Spleen (tissue), 11 donors: ENCODE measurements at regions not wholly inside any gene's neighbourhood (a gene's known extent, or its start where the extent isn't known, plus 50 kb on each side); places are given as distances from the start of the nearest gene placed in this dataset.

Experiments
- DNase-seq: peaks from one replicate; pipeline ENCODE4 v3.0.0-alpha.2; 2020
- H3K27ac ChIP-seq, 8 donors: fragments of 200-600 bp; sonication (generic) in 7 of 8; 1 replicate in 4 of 8; 2 replicates in 4 of 8; pipeline versions ENCODE4 v1.5.0 to v1.8.0; 2016 to 2021; ENCODE audit warnings: inconsistent platforms in 4 of 8, mild to moderate bottlenecking in 4 of 8, moderate library complexity in 1 of 8
- H3K27me3 ChIP-seq, 7 donors: fragments of 200-600 bp; sonication (generic) in 6 of 7; replicated peaks in 1 of 7; 1 replicate in 4 of 7; 2 replicates in 3 of 7; pipeline versions ENCODE4 v1.5.0 to v1.8.0; 2016 to 2021; ENCODE audit warnings: inconsistent platforms in 3 of 7, mild to moderate bottlenecking in 1 of 7
- H3K36me3 ChIP-seq, 6 donors: fragments of 200-600 bp; sonication (generic) in 5 of 6; 1 replicate in 4 of 6; 2 replicates in 2 of 6; pipeline versions ENCODE4 v1.5.0 to v1.8.0; 2016 to 2021; ENCODE audit warnings: inconsistent platforms in 2 of 6
- H3K4me1 ChIP-seq, 6 donors: fragments of 200-600 bp; sonication (generic) in 5 of 6; 1 replicate in 3 of 6; 2 replicates in 3 of 6; pipeline versions ENCODE4 v1.5.0 to v1.8.0; 2016 to 2021; ENCODE audit warnings: inconsistent platforms in 3 of 6
- H3K4me3 ChIP-seq, 8 donors: fragments of 200-600 bp; sonication (generic) in 7 of 8; 1 replicate in 4 of 8; 2 replicates in 4 of 8; pipeline versions ENCODE4 v1.5.0 to v1.8.0; 2016 to 2021; ENCODE audit warnings: inconsistent platforms in 4 of 8, mild to moderate bottlenecking in 4 of 8, moderate library complexity in 2 of 8
- H3K9me3 ChIP-seq, 8 donors: fragments of 200-600 bp; sonication (generic) in 7 of 8; 1 replicate in 4 of 8; 2 replicates in 4 of 8; pipeline versions ENCODE4 v1.5.0 to v1.8.0; 2016 to 2021; ENCODE audit warnings: inconsistent platforms in 4 of 8
- CTCF ChIP-seq, 11 experiments: fragments of 200-600 bp in 7 of 11; fragments of 450-650 bp in 4 of 11; sonication (generic) in 4 of 11; IDR thresholded peaks in 8 of 11; conservative IDR thresholded peaks in 3 of 11; 1 replicate in 7 of 11; 2 replicates in 4 of 11; pipeline versions ENCODE4 v1.4.0 to v1.8.0; 2016 to 2021; ENCODE audit warnings: antibody characterized with exemption in 11 of 11, inconsistent platforms in 4 of 11, mild to moderate bottlenecking in 1 of 11
- POLR2A ChIP-seq, 3 donors: fragments of 450-650 bp; IDR thresholded peaks; one replicate each; pipeline ENCODE4 v1.5.1; 2017; ENCODE audit warnings: antibody characterized with exemption in 3 of 3, mild to moderate bottlenecking in 1 of 3
- POLR2AphosphoS5 ChIP-seq, 3 donors: sonication (generic); formaldehyde crosslinking; IDR thresholded peaks; one replicate each; pipeline ENCODE4 v1.5.1; 2017; ENCODE audit warnings: antibody characterized with exemption in 3 of 3
- whole genome bisulfite sequencing, 5 donors: extraction: QIAGEN DNeasy Blood & Tissue Kit in 3 of 5; methylation state at CpG; one replicate each; pipeline versions ENCODE4 v1.1.5 to v1.1.7; 2013 to 2018; 5-methylcytosine and 5-hydroxymethylcytosine counted together
- intact Hi-C: fragments of 100-400 bp; cut with DNase I; formaldehyde crosslinking; loops from one replicate; pipeline ENCODE4 v1.15.0; 2023; ENCODE audit warnings: low total_unique reads
- donor health status: healthy with polysubstance abuse.
- donor health status: DM: no; HTN: no; CAD: no; lungs with moderate emphysema.
- donor health status: DM: no; HTN: no; CAD: no.
- donor health status: Bipolar disorder and iron deficiency.
- donor health status: healthy.
- donor health status: DM: no; HTN: no; CAD: no.
- donor health status: DM: yes; HTN: yes; CAD: no.

- TF ChIP-seq POLR2AphosphoS5 (IDR thresholded peaks at IDR 0.05) (no peak), CTCF (IDR thresholded peaks at IDR 0.05 in 8 of 11, conservative IDR thresholded peaks at IDR 0.05 in 3 of 11) (no peak), POLR2A (IDR thresholded peaks at IDR 0.05) (no peak)
- Histone ChIP-seq H3K27ac (no peak overlapping the region), H3K9me3 (peaks cover 0 to 15% (median 0%) of the 10 kb centered on the region in 8 donors), H3K4me1 (no peaks in the 10 kb centered on the region), H3K4me3 (no peak overlapping the region), H3K27me3 (no peaks in the 10 kb centered on the region), H3K36me3 (no peaks in the 10 kb centered on the region)
- WGBS, 5 donors: 61 to 77% (median 67%) methylated on average over 2 of the region's 2 CpGs
- intact Hi-C loops: no loop called here
- no peak for DNase-seq
Observed at GRCh38 chr11:127567237-127567932, 566.8 kb upstream of the KIRREL3 start.

GRCh38 chr11:127564810-127565209 is 564.2 kb upstream of the KIRREL3 start:
- WGBS, 5 donors: 82 to 90% (median 87%) methylated on average over 4 of the region's 4 CpGs
- intact Hi-C loops: no loop called here
- no peak for TF ChIP-seq CTCF (IDR thresholded peaks at IDR 0.05 in 8 of 11, conservative IDR thresholded peaks at IDR 0.05 in 3 of 11)
- no peak for TF ChIP-seq POLR2AphosphoS5 (IDR thresholded peaks at IDR 0.05)
- no peak for TF ChIP-seq POLR2A (IDR thresholded peaks at IDR 0.05)
- DNase-seq: no peak
- Histone ChIP-seq H3K4me3 (no peak overlapping the region), H3K27ac (no peak overlapping the region), H3K9me3 (no peaks in the 10 kb centered on the region), H3K4me1 (no peaks in the 10 kb centered on the region), H3K27me3 (no peaks in the 10 kb centered on the region), H3K36me3 (no peaks in the 10 kb centered on the region)

- Histone ChIP-seq H3K36me3 (no peaks in the 10 kb centered on the region), H3K27me3 (no peaks in the 10 kb centered on the region), H3K9me3 (no peaks in the 10 kb centered on the region), H3K27ac (no peak overlapping the region), H3K4me3 (no peak overlapping the region), H3K4me1 (no peaks in the 10 kb centered on the region)
- WGBS, 5 donors: 41 to 89% (median 65%) methylated on average over 2 of the region's 2 CpGs
- no peak for TF ChIP-seq CTCF (IDR thresholded peaks at IDR 0.05 in 8 of 11, conservative IDR thresholded peaks at IDR 0.05 in 3 of 11)
- no peak for TF ChIP-seq POLR2A (IDR thresholded peaks at IDR 0.05)
- no peak for TF ChIP-seq POLR2AphosphoS5 (IDR thresholded peaks at IDR 0.05)
- no peak for DNase-seq
- intact Hi-C loops: no loop called here
Observed at GRCh38 chr11:127559978-127560377, 559.4 kb upstream of the KIRREL3 start.

GRCh38 chr11:127552446-127552845 is 551.9 kb upstream of the KIRREL3 start:
- Histone ChIP-seq H3K36me3 (no peaks in the 10 kb centered on the region), H3K4me1 (no peaks in the 10 kb centered on the region), H3K4me3 (no peak overlapping the region), H3K9me3 (no peaks in the 10 kb centered on the region), H3K27ac (no peak overlapping the region), H3K27me3 (no peaks in the 10 kb centered on the region)
- intact Hi-C loops: no loop called here
- 73 to 84% (median 77%) methylated on average over 6 of the region's 6 CpGs for WGBS, 5 donors
- no peak for DNase-seq
- TF ChIP-seq POLR2A (IDR thresholded peaks at IDR 0.05) (no peak), CTCF (IDR thresholded peaks at IDR 0.05 in 8 of 11, conservative IDR thresholded peaks at IDR 0.05 in 3 of 11) (no peak), POLR2AphosphoS5 (IDR thresholded peaks at IDR 0.05) (no peak)
